ENCODE measurements at regions not wholly inside any gene's neighbourhood (a gene's known extent, or its start where the extent isn't known, plus 50 kb on each side); places are given as distances from the start of the nearest gene placed in this dataset.

GRCh38 chr6:767755-768512 lies 75.0 kb upstream of the EXOC2 start:
- H3K4me3 Mint-ChIP-seq = no peak overlapping the region
- no peaks in the 10 kb centered on the region; the same call in 1 of the 2 replicates for H3K27me3 Mint-ChIP-seq (ENCODE audit: low read depth)
- DNase-seq (ENCODE audit: low spot score) (no peak), ATAC-seq (no peak)
- CTCF ChIA-PET = no interaction called here
- no peak overlapping the region for H3K27ac Mint-ChIP-seq
- H3K36me3 Mint-ChIP-seq = no peaks in the 10 kb centered on the region
- no peaks in the 10 kb centered on the region for H3K4me1 Mint-ChIP-seq
- POLR2A ChIA-PET = no interaction called here
- H3K9me3 Mint-ChIP-seq = peaks cover 16% of the 10 kb centered on the region
- TF ChIP-seq KAT7 (CRISPR knock-in tag; IDR thresholded peaks at IDR 0.05; ENCODE audit: borderline replicate concordance) = no peak
- TF ChIP-seq TCF7 (CRISPR knock-in tag; IDR thresholded peaks at IDR 0.05; ENCODE audit: low read depth) = no peak
- TF ChIP-seq MXD4 (CRISPR knock-in tag; IDR thresholded peaks at IDR 0.05; ENCODE audit: borderline replicate concordance) = no peak
- no peak for TF ChIP-seq CTCF (IDR thresholded peaks at IDR 0.05)
- no peak for TF ChIP-seq ZNF671 (CRISPR knock-in tag; IDR thresholded peaks at IDR 0.05)
- no peak for TF ChIP-seq SMAD4 (CRISPR knock-in tag; IDR thresholded peaks at IDR 0.05)
- TF ChIP-seq FOXP1 (CRISPR knock-in tag; IDR thresholded peaks at IDR 0.05; ENCODE audit: borderline replicate concordance) = no peak
- no peak for TF ChIP-seq AR (CRISPR knock-in tag; IDR thresholded peaks at IDR 0.05)
- TF ChIP-seq ESRRA (CRISPR knock-in tag; IDR thresholded peaks at IDR 0.05; ENCODE audit: borderline replicate concordance) = no peak
- TF ChIP-seq, protein P1, sequence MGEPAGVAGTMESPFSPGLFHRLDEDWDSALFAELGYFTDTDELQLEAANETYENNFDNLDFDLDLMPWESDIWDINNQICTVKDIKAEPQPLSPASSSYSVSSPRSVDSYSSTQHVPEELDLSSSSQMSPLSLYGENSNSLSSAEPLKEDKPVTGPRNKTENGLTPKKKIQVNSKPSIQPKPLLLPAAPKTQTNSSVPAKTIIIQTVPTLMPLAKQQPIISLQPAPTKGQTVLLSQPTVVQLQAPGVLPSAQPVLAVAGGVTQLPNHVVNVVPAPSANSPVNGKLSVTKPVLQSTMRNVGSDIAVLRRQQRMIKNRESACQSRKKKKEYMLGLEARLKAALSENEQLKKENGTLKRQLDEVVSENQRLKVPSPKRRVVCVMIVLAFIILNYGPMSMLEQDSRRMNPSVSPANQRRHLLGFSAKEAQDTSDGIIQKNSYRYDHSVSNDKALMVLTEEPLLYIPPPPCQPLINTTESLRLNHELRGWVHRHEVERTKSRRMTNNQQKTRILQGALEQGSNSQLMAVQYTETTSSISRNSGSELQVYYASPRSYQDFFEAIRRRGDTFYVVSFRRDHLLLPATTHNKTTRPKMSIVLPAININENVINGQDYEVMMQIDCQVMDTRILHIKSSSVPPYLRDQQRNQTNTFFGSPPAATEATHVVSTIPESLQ (CRISPR knock-in tag; IDR thresholded peaks at IDR 0.05) = no peak
- TF ChIP-seq ETV6 (CRISPR knock-in tag; IDR thresholded peaks at IDR 0.05) = no peak
- TF ChIP-seq STAT6 (CRISPR knock-in tag; conservative IDR thresholded peaks at IDR 0.05; ENCODE audit: low read depth) = no peak

- TF ChIP-seq, protein P2, sequence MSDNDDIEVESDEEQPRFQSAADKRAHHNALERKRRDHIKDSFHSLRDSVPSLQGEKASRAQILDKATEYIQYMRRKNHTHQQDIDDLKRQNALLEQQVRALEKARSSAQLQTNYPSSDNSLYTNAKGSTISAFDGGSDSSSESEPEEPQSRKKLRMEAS (CRISPR knock-in tag; IDR thresholded peaks at IDR 0.05) = no peak
- POLR2A ChIA-PET = no interaction called here
- Mint-ChIP-seq H3K4me1 (no peaks in the 10 kb centered on the region), H3K27ac (no peak overlapping the region), H3K36me3 (no peaks in the 10 kb centered on the region), H3K4me3 (no peak overlapping the region), H3K9me3 (peaks cover 8% of the 10 kb centered on the region), H3K27me3 (ENCODE audit: low read depth) (no peaks in the 10 kb centered on the region; the same call in 1 of the 2 replicates)
- DNase-seq (ENCODE audit: low spot score) = no peak
- ATAC-seq = no peak
- CTCF ChIA-PET = interaction anchor here (1.2 kb wide), 1 partner anchor 44 kb away, joined by 4 read pairs; no protein-coding TSS in a partner anchor
Observed at GRCh38 chr6:766625-767024, 73.7 kb upstream of the EXOC2 start.
